CD4-positive, alpha-beta T cell (primary cell): ENCODE measurements at regions not wholly inside any gene's neighbourhood (a gene's known extent, or its start where the extent isn't known, plus 50 kb on each side); places are given as distances from the start of the nearest gene placed in this dataset.

Experiments
- ATAC-seq: fragments of 200-7000 bp; cut with Tn5 transposase; one replicate; pipeline ENCODE4 v1.10.0; 2022; ENCODE audit warnings: mild to moderate bottlenecking; ENCODE audit not compliant: poor library complexity
- CTCF ChIA-PET: fragments of 350-600 bp; sonication (Branson Sonifier 250); formaldehyde crosslinking; loops from one replicate; lab custom pipeline; 2021; ENCODE audit warnings: antibody characterized with exemption, inconsistent platforms; lab: Charles Lee
- POLR2A ChIA-PET: fragments of 350-600 bp; sonication (Branson Sonifier 250); formaldehyde crosslinking; loops from one replicate; lab custom pipeline; 2021; ENCODE audit warnings: antibody characterized with exemption, inconsistent platforms; lab: Charles Lee
- DNase-seq, 14 experiments: peaks; one replicate each; pipeline ENCODE4 v3.0.0-alpha.2; 2013 to 2020; ENCODE audit warnings: mixed read lengths in 2 of 14
- H3K27ac ChIP-seq, 2 donors: one replicate each; pipeline versions ENCODE4 v1.5.1 to v1.7.0; 2013; ENCODE audit warnings: low read length in 2 of 2, low read depth in 1 of 2, mild to moderate bottlenecking in 1 of 2
- H3K27me3 ChIP-seq, 2 experiments: 1 replicate in 1 of 2; 2 replicates in 1 of 2; pipeline versions ENCODE4 v1.6.1 to v1.7.0; 2013; ENCODE audit warnings: low read length in 2 of 2, control low read depth in 1 of 2, mild to moderate bottlenecking in 1 of 2, moderate library complexity in 1 of 2; ENCODE audit not compliant: insufficient read depth in 2 of 2, control insufficient read depth in 1 of 2
- H3K36me3 ChIP-seq: one replicate; pipeline ENCODE4 v1.6.1; 2013; ENCODE audit warnings: low read length, control low read depth; ENCODE audit not compliant: insufficient read depth
- H3K4me1 ChIP-seq: one replicate; pipeline ENCODE4 v1.6.1; 2013; ENCODE audit warnings: low read length, control low read depth; ENCODE audit not compliant: insufficient read depth
- H3K4me3 ChIP-seq: one replicate; pipeline ENCODE4 v1.5.1; 2013; ENCODE audit warnings: mild to moderate bottlenecking, low read length, moderate library complexity
- H3K9me3 ChIP-seq, 2 experiments: 1 replicate in 1 of 2; 2 replicates in 1 of 2; pipeline versions ENCODE4 v1.6.1 to v1.7.0; 2013; ENCODE audit warnings: low read length in 2 of 2, mild to moderate bottlenecking in 2 of 2, control low read depth in 1 of 2, moderate library complexity in 1 of 2; ENCODE audit not compliant: control insufficient read depth in 1 of 2, insufficient read depth in 1 of 2
- H3K27ac Mint-ChIP-seq: one replicate; pipeline ENCODE4 v1.8.0; 2020; ENCODE audit warnings: mixed read lengths
- H3K27me3 Mint-ChIP-seq: one replicate; pipeline ENCODE4 v1.8.0; 2021; ENCODE audit warnings: mixed read lengths
- H3K36me3 Mint-ChIP-seq: one replicate; pipeline ENCODE4 v1.8.0; 2021; ENCODE audit warnings: low read depth, mixed read lengths
- H3K4me1 Mint-ChIP-seq: one replicate; pipeline ENCODE4 v1.8.0; 2021; ENCODE audit warnings: low read depth, mixed read lengths
- H3K4me3 Mint-ChIP-seq: one replicate; pipeline ENCODE4 v1.8.0; 2020; ENCODE audit warnings: mild to moderate bottlenecking, mixed read lengths
- H3K9me3 Mint-ChIP-seq: one replicate; pipeline ENCODE4 v1.8.0; 2020; ENCODE audit warnings: mixed read lengths
- CTCF ChIP-seq: fragments of 200-600 bp; IDR thresholded peaks from one replicate; pipeline ENCODE4 v1.8.0; 2022; ENCODE audit warnings: antibody characterized with exemption, mild to moderate bottlenecking
- intact Hi-C, 2 experiments: fragments of 100-400 bp; cut with DNase I in 1 of 2; cut with micrococcal nuclease in 1 of 2; formaldehyde crosslinking; loops; one replicate each; pipeline versions ENCODE4 v1.15.1 to v1.9.0; 2023 to 2025; cut with DNase I, micrococcal nuclease

- H3K9me3 ChIP-seq = peaks cover 0 to 17% of the 10 kb centered on the region in 2 experiments
- DNase-seq = no peak
- no peak overlapping the region for H3K4me3 ChIP-seq
- H3K4me1 Mint-ChIP-seq = no peaks in the 10 kb centered on the region
- no peaks in the 10 kb centered on the region for H3K36me3 Mint-ChIP-seq
- H3K4me1 ChIP-seq = no peaks in the 10 kb centered on the region
- peaks cover 2% of the 10 kb centered on the region for H3K9me3 Mint-ChIP-seq
- intact Hi-C loops = no loop called here
- no peak for TF ChIP-seq CTCF
- ATAC-seq = no peak
- H3K27me3 Mint-ChIP-seq = no peaks in the 10 kb centered on the region
- ChIA-PET POLR2A (no interaction called here), CTCF (no interaction called here)
- H3K27me3 ChIP-seq = no peaks in the 10 kb centered on the region
- H3K36me3 ChIP-seq = no peaks in the 10 kb centered on the region
- no peak overlapping the region for H3K4me3 Mint-ChIP-seq
- no peak overlapping the region for H3K27ac ChIP-seq
- no peak overlapping the region for H3K27ac Mint-ChIP-seq
Observed at GRCh38 chr5:104223885-104224773, 661.5 kb upstream of the NUDT12 start.

DNA sequence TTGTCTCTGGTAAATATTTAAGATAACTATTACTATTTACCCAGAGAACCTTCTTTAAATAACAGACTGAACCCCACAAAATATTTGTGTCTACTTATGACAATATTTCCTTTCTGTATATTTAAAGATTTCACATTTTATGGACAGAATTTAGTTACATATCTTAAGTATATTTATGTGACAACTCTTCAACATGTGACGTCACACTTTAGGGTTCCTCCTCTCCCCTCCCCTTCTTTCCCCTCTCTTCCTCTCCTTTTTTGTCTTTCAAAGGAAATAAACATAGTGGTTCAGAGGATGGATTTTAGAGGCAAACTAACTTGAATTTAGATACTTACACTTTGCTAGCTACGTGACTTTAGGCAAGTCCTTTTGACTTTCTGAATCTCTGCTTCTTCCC lies 655.6 kb upstream of the NUDT12 start:
- H3K4me1 ChIP-seq = no peaks in the 10 kb centered on the region
- Mint-ChIP-seq H3K27me3 (no peaks in the 10 kb centered on the region), H3K36me3 (no peaks in the 10 kb centered on the region), H3K4me1 (no peaks in the 10 kb centered on the region), H3K4me3 (no peak overlapping the region), H3K27ac (no peak overlapping the region), H3K9me3 (peaks cover 2% of the 10 kb centered on the region)
- no peaks in the 10 kb centered on the region for H3K9me3 ChIP-seq
- DNase-seq = no peak
- POLR2A ChIA-PET = no interaction called here
- ATAC-seq = no peak
- CTCF ChIA-PET = no interaction called here
- H3K36me3 ChIP-seq = no peaks in the 10 kb centered on the region
- TF ChIP-seq CTCF = no peak
- H3K4me3 ChIP-seq = no peak overlapping the region
- H3K27me3 ChIP-seq = no peaks in the 10 kb centered on the region
- intact Hi-C loops = no loop called here
- H3K27ac ChIP-seq = no peak overlapping the region

DNA sequence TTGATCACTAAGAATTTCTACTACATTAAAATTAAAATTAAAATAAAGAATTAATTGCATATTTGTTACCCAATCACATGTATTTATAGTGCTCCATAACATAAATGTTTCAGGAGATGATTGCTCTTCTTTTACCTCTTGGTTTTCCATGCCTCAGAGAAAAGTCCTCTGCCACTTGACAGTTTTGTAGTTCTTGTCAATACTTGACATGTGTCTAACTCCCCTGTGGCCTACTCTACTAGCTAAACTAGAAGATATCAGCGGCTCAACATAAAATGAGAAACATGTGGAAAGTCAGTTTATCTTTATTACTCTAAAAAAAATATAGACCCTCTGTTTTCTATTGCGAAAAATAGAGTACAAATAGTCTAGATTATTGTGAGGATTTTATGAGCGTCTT lies 650.6 kb upstream of the NUDT12 start:
- TF ChIP-seq CTCF = no peak

More for the DNA sequence above, 650.6 kb upstream of the NUDT12 start:
- ChIA-PET POLR2A (no interaction called here), CTCF (no interaction called here)
- ATAC-seq (no peak), DNase-seq (no peak)
- Mint-ChIP-seq H3K36me3 (no peaks in the 10 kb centered on the region), H3K9me3 (no peaks in the 10 kb centered on the region), H3K27ac (no peak overlapping the region), H3K27me3 (no peaks in the 10 kb centered on the region), H3K4me1 (no peaks in the 10 kb centered on the region), H3K4me3 (no peak overlapping the region)
- Histone ChIP-seq H3K4me3 (no peak overlapping the region), H3K36me3 (no peaks in the 10 kb centered on the region), H3K27me3 (no peaks in the 10 kb centered on the region), H3K4me1 (no peaks in the 10 kb centered on the region), H3K9me3 (no peaks in the 10 kb centered on the region), H3K27ac (no peak overlapping the region)
- intact Hi-C loops = no loop called here
